A549 (cell line): ENCODE measurements at regions not wholly inside any gene's neighbourhood (a gene's known extent, or its start where the extent isn't known, plus 50 kb on each side); places are given as distances from the start of the nearest gene placed in this dataset.

ENCODE experiments used
- CTCF ChIP-seq: fragments of >200 bp; sonication (Bioruptor Twin); formaldehyde crosslinking; IDR thresholded peaks from 3 replicates; pipeline ENCODE4 v1.5.1; 2016
- HMGXB4 ChIP-seq: fragments of 250-450 bp; sonication (Bioruptor Pico); IDR thresholded peaks from 2 replicates; pipeline ENCODE4 v1.5.0; 2021; ENCODE audit warnings: mild to moderate bottlenecking, moderate library complexity, borderline replicate concordance
- NR3C1 ChIP-seq: fragments of >200 bp; sonication (Bioruptor Twin); formaldehyde crosslinking; IDR thresholded peaks from 3 replicates; pipeline ENCODE4 v1.6.1; 2017
- RAD21 ChIP-seq, 2 experiments: fragments of >200 bp in 1 of 2; sonication (Bioruptor Twin) in 1 of 2; formaldehyde crosslinking in 1 of 2; IDR thresholded peaks in 1 of 2; conservative IDR thresholded peaks in 1 of 2; 2 replicates in 1 of 2; 3 replicates in 1 of 2; pipeline ENCODE4 v1.6.1; 2012 to 2018; ENCODE audit warnings: inconsistent platforms in 1 of 2
- ZSCAN20 ChIP-seq: fragments of 250-450 bp; sonication (Bioruptor Pico); IDR thresholded peaks from 2 replicates; pipeline ENCODE4 v1.8.0; 2022; ENCODE audit warnings: mild to moderate bottlenecking, moderate library complexity

DNA sequence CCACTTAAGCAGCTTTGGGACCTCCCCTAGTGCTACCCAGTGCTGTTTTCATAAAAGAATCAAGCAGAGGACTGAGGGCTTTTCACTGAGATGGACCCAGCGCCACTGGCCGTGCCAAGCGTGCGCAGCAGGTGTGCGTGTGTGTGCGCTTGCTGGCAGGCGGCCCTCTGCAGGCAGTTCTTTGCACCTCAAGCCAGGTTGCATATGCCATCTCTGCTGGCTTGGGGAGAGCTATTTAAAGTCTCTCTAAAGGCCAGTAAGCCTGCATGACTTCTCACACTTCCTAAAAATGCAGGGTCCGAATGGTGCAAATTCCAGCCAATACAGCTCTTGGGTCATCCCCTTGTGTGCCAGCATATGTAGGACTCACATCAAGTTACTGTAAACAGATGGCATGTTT is 255.5 kb downstream of the RNF152 start:
- TF ChIP-seq CTCF = no peak
- no peak for TF ChIP-seq ZSCAN20 (CRISPR knock-in tag)
- no peak for TF ChIP-seq RAD21 (conservative IDR thresholded peaks at IDR 0.05 in 1 of 2, IDR thresholded peaks at IDR 0.05 in 1 of 2)
- TF ChIP-seq NR3C1 = no peak
- no peak for TF ChIP-seq HMGXB4 (CRISPR knock-in tag)
